Mucosa of descending colon (tissue), 3 donors: ENCODE measurements at regions not wholly inside any gene's neighbourhood (a gene's known extent, or its start where the extent isn't known, plus 50 kb on each side); places are given as distances from the start of the nearest gene placed in this dataset.
A peak's percentile ranks its signal among the peaks of the same experiment; 100 is the strongest.

Experiments used
- ATAC-seq: fragments of 200-7000 bp; cut with Tn5 transposase; one replicate; pipeline ENCODE4 v1.9.1; 2020; ENCODE audit warnings: mild to moderate bottlenecking, moderate library complexity
- DNase-seq, 3 donors: peaks; one replicate each; pipeline ENCODE4 v3.0.0-alpha.2; 2020
- H3K36me3 ChIP-seq: fragments of 200-600 bp; one replicate; pipeline ENCODE4 v1.8.0; 2021; ENCODE audit warnings: low read depth, mild to moderate bottlenecking
- H3K4me1 ChIP-seq: fragments of 200-600 bp; one replicate; pipeline ENCODE4 v1.8.0; 2021; ENCODE audit warnings: low read depth, mild to moderate bottlenecking
- H3K4me3 ChIP-seq: fragments of 200-600 bp; one replicate; pipeline ENCODE4 v1.8.0; 2021; ENCODE audit warnings: mild to moderate bottlenecking
- H3K9me3 ChIP-seq: fragments of 200-600 bp; one replicate; pipeline ENCODE4 v1.8.0; 2021; ENCODE audit warnings: mild to moderate bottlenecking
- CTCF ChIP-seq: fragments of 200-600 bp; IDR thresholded peaks from one replicate; pipeline ENCODE4 v1.8.0; 2022; ENCODE audit warnings: antibody characterized with exemption, mild to moderate bottlenecking
- intact Hi-C, 2 donors: fragments of 100-400 bp; cut with DNase I in 1 of 2; cut with micrococcal nuclease in 1 of 2; formaldehyde crosslinking; loops; one replicate each; pipeline versions ENCODE4 v1.11.0 to v1.11.1; 2022; cut with DNase I, micrococcal nuclease
- donor health status: DM: no; HTN: no; CAD: no; lungs with moderate emphysema.
- donor health status: DM: no; HTN: no; CAD: no.
- donor health status: DM: no; HTN: yes; CAD: no.

- Histone ChIP-seq H3K4me1 (peaks cover 2% of the 10 kb centered on the region), H3K36me3 (no peaks in the 10 kb centered on the region), H3K9me3 (no peaks in the 10 kb centered on the region), H3K4me3 (no peak overlapping the region)
- no peak for TF ChIP-seq CTCF
- DNase-seq, result no peak
- no peak for ATAC-seq
- intact Hi-C loops, result no loop called here
Observed at GRCh38 chr14:101361451-101362433, 199.6 kb upstream of the DIO3 start.

- no peak for TF ChIP-seq CTCF
- no peaks in the 10 kb centered on the region for H3K36me3 ChIP-seq
- DNase-seq (no peak), ATAC-seq (no peak)
- no peak overlapping the region for H3K4me3 ChIP-seq
- no peaks in the 10 kb centered on the region for H3K9me3 ChIP-seq
- intact Hi-C loops, result no loop called here
- H3K4me1 ChIP-seq, result peaks cover 2% of the 10 kb centered on the region
Observed at GRCh38 chr14:101362529-101363260, 198.6 kb upstream of the DIO3 start.

- H3K4me1 ChIP-seq, result peaks cover 2% of the 10 kb centered on the region
- intact Hi-C loops, result no loop called here
- no peak for TF ChIP-seq CTCF
- H3K36me3 ChIP-seq, result no peaks in the 10 kb centered on the region
- no peak for ATAC-seq
- H3K9me3 ChIP-seq, result no peaks in the 10 kb centered on the region
- no peak for DNase-seq
- H3K4me3 ChIP-seq, result no peak overlapping the region
Observed at GRCh38 chr14:101363261-101363555, 198.1 kb upstream of the DIO3 start.

- Histone ChIP-seq H3K4me3 (no peak overlapping the region), H3K9me3 (no peaks in the 10 kb centered on the region), H3K4me1 (peaks cover 2% of the 10 kb centered on the region), H3K36me3 (no peaks in the 10 kb centered on the region)
- DNase-seq (no peak), ATAC-seq (no peak)
- intact Hi-C loops, result no loop called here
- TF ChIP-seq CTCF, result no peak
Observed at GRCh38 chr14:101363880-101364391, 197.4 kb upstream of the DIO3 start.

GRCh38 chr14:101364503-101365328, 196.6 kb upstream of the DIO3 start:
- peak; percentile 45 for ATAC-seq
- intact Hi-C loops, result no loop called here
- DNase-seq, result peak; percentile 21 to 73 (median 48)
- H3K36me3 ChIP-seq, result no peaks in the 10 kb centered on the region
- peaks cover 2% of the 10 kb centered on the region for H3K4me1 ChIP-seq
- no peak for TF ChIP-seq CTCF
- no peak overlapping the region for H3K4me3 ChIP-seq
- H3K9me3 ChIP-seq, result no peaks in the 10 kb centered on the region
